ENCODE measurements at regions not wholly inside any gene's neighbourhood (a gene's known extent, or its start where the extent isn't known, plus 50 kb on each side); places are given as distances from the start of the nearest gene placed in this dataset.

DNA sequence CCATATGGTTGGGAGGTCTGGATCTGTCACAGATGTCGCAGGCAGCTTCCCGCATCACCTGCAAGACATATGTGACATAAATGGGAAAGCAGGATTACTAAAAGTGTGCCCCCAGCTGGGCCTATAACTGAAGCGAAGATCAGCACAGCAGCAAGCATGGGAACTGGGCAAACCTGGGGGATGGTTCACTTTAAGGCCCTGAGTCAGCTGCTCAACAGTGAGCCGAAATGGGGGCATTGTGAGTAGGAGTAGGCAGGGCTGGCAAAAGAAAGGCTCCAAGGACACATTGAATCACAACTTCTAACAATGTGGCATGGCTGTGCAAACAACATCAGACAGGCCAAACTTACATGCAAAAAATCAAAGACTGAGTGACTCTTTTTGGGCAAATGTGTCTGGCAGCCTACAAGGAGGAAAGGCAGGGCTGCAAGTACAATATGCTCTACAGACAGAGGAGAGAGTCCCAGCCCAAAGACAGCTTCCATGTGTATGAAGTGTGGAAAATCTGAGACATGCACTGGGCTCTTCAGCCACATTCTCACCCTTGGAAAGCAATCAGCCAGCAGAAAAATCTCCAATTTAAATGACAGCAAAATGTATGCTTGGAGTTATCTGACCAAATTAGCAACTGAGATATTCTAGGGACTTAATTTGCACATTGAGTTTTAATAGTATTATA is 531.0 kb upstream of the MMS22L start:
- CTCF ChIA-PET = no interaction called here
- POLR2A ChIA-PET (ENCODE audit: low non-redundant PET) = no interaction called here
- Histone ChIP-seq H3K27ac (ENCODE audit: low read depth, low read length, poor library complexity, severe bottlenecking) (no peak overlapping the region), H3K27me3 (replicated peaks; ENCODE audit: insufficient read depth, low read depth, low read length, poor library complexity) (no peaks in the 10 kb centered on the region), H3K36me3 (ENCODE audit: insufficient read depth, low read length, poor library complexity, severe bottlenecking) (no peaks in the 10 kb centered on the region), H3K4me3 (ENCODE audit: low read depth, low read length, poor library complexity, severe bottlenecking) (no peak overlapping the region), H3K4me1 (ENCODE audit: insufficient read depth, low read length, poor library complexity, severe bottlenecking) (no peaks in the 10 kb centered on the region), H3K9me3 (ENCODE audit: low read depth, low read length, poor library complexity, severe bottlenecking) (no peaks in the 10 kb centered on the region)
- intact Hi-C loops (cut with micrococcal nuclease; ENCODE audit: unreplicated experiment) = no loop called here
- TF ChIP-seq EZH2 (IDR thresholded peaks at IDR 0.05; ENCODE audit: borderline replicate concordance, low read depth, low read length, poor library complexity, severe bottlenecking) = no peak
- TF ChIP-seq, protein P1, sequence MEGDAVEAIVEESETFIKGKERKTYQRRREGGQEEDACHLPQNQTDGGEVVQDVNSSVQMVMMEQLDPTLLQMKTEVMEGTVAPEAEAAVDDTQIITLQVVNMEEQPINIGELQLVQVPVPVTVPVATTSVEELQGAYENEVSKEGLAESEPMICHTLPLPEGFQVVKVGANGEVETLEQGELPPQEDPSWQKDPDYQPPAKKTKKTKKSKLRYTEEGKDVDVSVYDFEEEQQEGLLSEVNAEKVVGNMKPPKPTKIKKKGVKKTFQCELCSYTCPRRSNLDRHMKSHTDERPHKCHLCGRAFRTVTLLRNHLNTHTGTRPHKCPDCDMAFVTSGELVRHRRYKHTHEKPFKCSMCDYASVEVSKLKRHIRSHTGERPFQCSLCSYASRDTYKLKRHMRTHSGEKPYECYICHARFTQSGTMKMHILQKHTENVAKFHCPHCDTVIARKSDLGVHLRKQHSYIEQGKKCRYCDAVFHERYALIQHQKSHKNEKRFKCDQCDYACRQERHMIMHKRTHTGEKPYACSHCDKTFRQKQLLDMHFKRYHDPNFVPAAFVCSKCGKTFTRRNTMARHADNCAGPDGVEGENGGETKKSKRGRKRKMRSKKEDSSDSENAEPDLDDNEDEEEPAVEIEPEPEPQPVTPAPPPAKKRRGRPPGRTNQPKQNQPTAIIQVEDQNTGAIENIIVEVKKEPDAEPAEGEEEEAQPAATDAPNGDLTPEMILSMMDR (conservative IDR thresholded peaks at IDR 0.05; ENCODE audit: low read depth, low read length) = no peak
- DNase-seq (ENCODE audit: low spot score) = no peak
- no TSS peak for BruUV-seq (replicated peaks)

DNA sequence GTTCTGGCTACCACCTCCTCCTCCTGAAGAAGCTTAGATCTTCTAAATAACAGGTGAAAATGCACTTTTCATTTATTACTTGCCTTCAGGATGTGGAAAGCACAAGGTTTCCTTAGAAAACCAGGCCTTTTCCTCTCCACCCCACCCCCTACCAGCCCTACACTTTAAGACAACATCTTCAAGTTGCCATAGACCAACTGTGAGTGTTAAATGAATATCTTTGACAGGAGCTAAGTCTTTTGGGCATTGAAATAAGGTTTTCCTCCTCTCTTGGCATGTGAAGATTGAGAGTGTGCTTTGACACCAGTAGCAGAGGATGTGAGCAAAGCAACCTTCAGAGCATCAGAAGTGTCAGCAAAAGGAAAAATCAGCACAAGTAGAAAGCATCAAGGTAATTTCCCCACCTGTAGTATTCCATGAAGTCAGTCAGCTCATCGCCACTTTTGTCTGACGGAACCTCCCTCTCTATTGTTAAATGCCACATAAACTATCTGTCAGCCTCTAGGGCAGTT is 532.3 kb upstream of the MMS22L start:
- intact Hi-C loops (cut with micrococcal nuclease; ENCODE audit: unreplicated experiment) = no loop called here
- ChIA-PET CTCF (no interaction called here), POLR2A (ENCODE audit: low non-redundant PET) (no interaction called here)
- H3K27me3 ChIP-seq (replicated peaks; ENCODE audit: insufficient read depth, low read depth, low read length, poor library complexity) = no peaks in the 10 kb centered on the region
- no TSS peak for BruUV-seq (replicated peaks)
- H3K27ac ChIP-seq (ENCODE audit: low read depth, low read length, poor library complexity, severe bottlenecking) = no peak overlapping the region
- no peaks in the 10 kb centered on the region for H3K9me3 ChIP-seq (ENCODE audit: low read depth, low read length, poor library complexity, severe bottlenecking)
- TF ChIP-seq EZH2 (IDR thresholded peaks at IDR 0.05; ENCODE audit: borderline replicate concordance, low read depth, low read length, poor library complexity, severe bottlenecking) = no peak
- no peaks in the 10 kb centered on the region for H3K4me1 ChIP-seq (ENCODE audit: insufficient read depth, low read length, poor library complexity, severe bottlenecking)
- no peak overlapping the region for H3K4me3 ChIP-seq (ENCODE audit: low read depth, low read length, poor library complexity, severe bottlenecking)
- DNase-seq (ENCODE audit: low spot score) = no peak
- no peaks in the 10 kb centered on the region for H3K36me3 ChIP-seq (ENCODE audit: insufficient read depth, low read length, poor library complexity, severe bottlenecking)

DNA sequence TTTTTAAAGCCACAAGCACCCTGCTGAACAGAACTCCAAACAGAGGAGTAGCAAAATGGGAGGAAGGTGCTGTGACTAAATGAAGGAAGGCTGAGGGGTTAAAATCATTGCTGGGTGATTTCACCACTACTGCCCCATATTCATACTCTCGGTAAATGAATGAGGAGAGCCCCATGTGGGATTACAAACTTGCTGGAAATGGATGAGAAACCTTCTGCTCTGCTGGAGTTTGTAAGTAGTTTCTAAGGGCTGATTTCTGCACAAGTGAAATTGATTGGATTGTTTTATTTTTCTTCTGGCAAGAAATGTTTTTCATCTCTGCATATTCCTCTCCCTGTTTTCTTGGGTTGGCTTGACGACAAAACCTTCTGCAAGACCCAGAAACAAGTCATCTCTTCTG is 533.5 kb upstream of the MMS22L start:
- no peaks in the 10 kb centered on the region for H3K9me3 ChIP-seq (ENCODE audit: low read depth, low read length, poor library complexity, severe bottlenecking)
- BruUV-seq (replicated peaks) = no TSS peak
- ChIA-PET POLR2A (ENCODE audit: low non-redundant PET) (no interaction called here), CTCF (no interaction called here)
- no peak for DNase-seq (ENCODE audit: low spot score)
- no peak overlapping the region for H3K27ac ChIP-seq (ENCODE audit: low read depth, low read length, poor library complexity, severe bottlenecking)
- no peaks in the 10 kb centered on the region for H3K4me1 ChIP-seq (ENCODE audit: insufficient read depth, low read length, poor library complexity, severe bottlenecking)
- H3K4me3 ChIP-seq (ENCODE audit: low read depth, low read length, poor library complexity, severe bottlenecking) = no peak overlapping the region
- TF ChIP-seq, protein P1 (conservative IDR thresholded peaks at IDR 0.05; ENCODE audit: low read depth, low read length) = no peak
- no peak for TF ChIP-seq EZH2 (IDR thresholded peaks at IDR 0.05; ENCODE audit: borderline replicate concordance, low read depth, low read length, poor library complexity, severe bottlenecking)
- H3K36me3 ChIP-seq (ENCODE audit: insufficient read depth, low read length, poor library complexity, severe bottlenecking) = no peaks in the 10 kb centered on the region
- intact Hi-C loops (cut with micrococcal nuclease; ENCODE audit: unreplicated experiment) = no loop called here
- no peaks in the 10 kb centered on the region for H3K27me3 ChIP-seq (replicated peaks; ENCODE audit: insufficient read depth, low read depth, low read length, poor library complexity)

DNA sequence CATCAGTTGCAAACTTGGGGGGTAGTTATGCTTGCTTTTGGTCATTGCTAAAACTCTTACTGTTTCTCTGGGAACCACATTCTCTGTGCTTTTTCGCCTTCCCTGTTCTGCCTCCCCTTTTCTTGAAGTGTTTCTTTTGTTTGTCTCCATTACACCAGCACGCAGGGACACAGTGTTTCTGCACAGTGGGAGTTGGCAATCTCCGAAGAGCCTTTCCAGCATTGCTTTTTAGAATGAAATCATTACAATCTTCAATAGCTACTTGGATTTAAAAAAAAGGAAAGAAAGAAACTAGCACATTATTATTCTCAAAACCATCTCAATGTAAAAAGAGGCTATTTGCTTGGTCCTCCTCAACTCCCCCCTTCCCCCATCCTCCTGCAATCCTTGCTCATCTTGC is 536.7 kb upstream of the MMS22L start:
- Histone ChIP-seq H3K36me3 (ENCODE audit: insufficient read depth, low read length, poor library complexity, severe bottlenecking) (no peaks in the 10 kb centered on the region), H3K27ac (ENCODE audit: low read depth, low read length, poor library complexity, severe bottlenecking) (no peak overlapping the region), H3K9me3 (ENCODE audit: low read depth, low read length, poor library complexity, severe bottlenecking) (no peaks in the 10 kb centered on the region), H3K4me3 (ENCODE audit: low read depth, low read length, poor library complexity, severe bottlenecking) (no peak overlapping the region), H3K27me3 (replicated peaks; ENCODE audit: insufficient read depth, low read depth, low read length, poor library complexity) (no peaks in the 10 kb centered on the region), H3K4me1 (ENCODE audit: insufficient read depth, low read length, poor library complexity, severe bottlenecking) (no peaks in the 10 kb centered on the region)
- no peak for DNase-seq (ENCODE audit: low spot score)
- CTCF ChIA-PET = no interaction called here
- POLR2A ChIA-PET (ENCODE audit: low non-redundant PET) = no interaction called here
- intact Hi-C loops (cut with micrococcal nuclease; ENCODE audit: unreplicated experiment) = no loop called here
- no TSS peak for BruUV-seq (replicated peaks)
- no peak for TF ChIP-seq EZH2 (IDR thresholded peaks at IDR 0.05; ENCODE audit: borderline replicate concordance, low read depth, low read length, poor library complexity, severe bottlenecking)
- TF ChIP-seq, protein P1 (conservative IDR thresholded peaks at IDR 0.05; ENCODE audit: low read depth, low read length) = no peak
